B cell (primary cell): ENCODE measurements at regions not wholly inside any gene's neighbourhood (a gene's known extent, or its start where the extent isn't known, plus 50 kb on each side); places are given as distances from the start of the nearest gene placed in this dataset.

Experiments used
- CTCF ChIP-seq: fragments of 200-600 bp; IDR thresholded peaks from one replicate; pipeline ENCODE4 v1.8.0; 2022; ENCODE audit warnings: antibody characterized with exemption, mild to moderate bottlenecking
- EZH2 ChIP-seq: IDR thresholded peaks from 2 replicates; pipeline ENCODE4 v1.6.1; 2012; ENCODE audit warnings: borderline replicate concordance, low read depth, mild to moderate bottlenecking, moderate library complexity, low read length; ENCODE audit not compliant: insufficient read depth, poor library complexity, severe bottlenecking

GRCh38 chr15:70505936-70506912, 257.1 kb downstream of the UACA start:
- TF ChIP-seq EZH2, result no peak
- TF ChIP-seq CTCF, result no peak
